Globus pallidus (tissue), 1 donor: ENCODE measurements at regions not wholly inside any gene's neighbourhood (a gene's known extent, or its start where the extent isn't known, plus 50 kb on each side); places are given as distances from the start of the nearest gene placed in this dataset.
"Not testable (repeated sequence)": the region's sequence is repeated elsewhere in the genome, so short reads cannot be mapped to it uniquely, and the experiment has no call there.

Experiments
- DNase-seq: peaks from one replicate; pipeline ENCODE4 v3.0.0-alpha.2; 2015; ENCODE audit warnings: low spot score

DNA sequence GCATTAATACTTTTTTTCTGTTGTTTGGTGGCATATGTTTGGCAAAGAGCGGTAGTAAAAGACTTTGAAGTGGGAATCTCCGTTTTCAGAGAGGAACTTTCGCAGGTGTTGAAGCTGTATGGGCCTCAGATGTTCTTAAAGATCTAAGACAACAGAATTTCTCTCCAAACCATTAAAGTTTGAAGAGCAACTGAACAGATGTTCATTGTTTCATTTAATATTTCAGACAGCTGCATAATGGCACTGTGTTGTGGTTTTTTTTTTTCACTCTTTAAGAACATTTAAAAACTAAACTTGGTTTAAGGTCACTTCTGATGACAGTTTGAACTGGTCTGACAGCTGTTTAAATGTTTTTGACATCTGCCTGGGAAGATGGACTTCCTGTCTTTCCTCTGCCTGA, 882.7 kb upstream of the PCDH10 start:
- DNase-seq, result no peak

DNA sequence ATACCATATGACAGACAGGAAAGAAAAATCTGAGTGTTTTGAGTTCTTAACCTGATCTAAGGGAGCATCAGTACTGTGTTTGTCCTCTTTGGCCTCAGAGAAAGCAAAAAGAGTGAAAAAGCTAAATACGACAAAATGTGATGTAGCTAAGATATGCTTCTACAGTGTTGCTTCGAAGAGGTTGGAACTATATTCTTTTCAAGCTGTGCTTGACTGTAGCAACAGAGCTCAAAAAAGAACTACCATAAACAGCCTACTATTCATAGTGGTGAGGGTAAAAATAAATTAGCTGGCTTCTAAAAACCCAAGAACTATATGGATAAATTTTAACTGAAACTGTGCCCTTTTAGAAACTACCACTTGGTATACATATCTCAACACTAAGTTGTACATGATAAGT, 881.8 kb upstream of the PCDH10 start:
- no peak for DNase-seq

DNA sequence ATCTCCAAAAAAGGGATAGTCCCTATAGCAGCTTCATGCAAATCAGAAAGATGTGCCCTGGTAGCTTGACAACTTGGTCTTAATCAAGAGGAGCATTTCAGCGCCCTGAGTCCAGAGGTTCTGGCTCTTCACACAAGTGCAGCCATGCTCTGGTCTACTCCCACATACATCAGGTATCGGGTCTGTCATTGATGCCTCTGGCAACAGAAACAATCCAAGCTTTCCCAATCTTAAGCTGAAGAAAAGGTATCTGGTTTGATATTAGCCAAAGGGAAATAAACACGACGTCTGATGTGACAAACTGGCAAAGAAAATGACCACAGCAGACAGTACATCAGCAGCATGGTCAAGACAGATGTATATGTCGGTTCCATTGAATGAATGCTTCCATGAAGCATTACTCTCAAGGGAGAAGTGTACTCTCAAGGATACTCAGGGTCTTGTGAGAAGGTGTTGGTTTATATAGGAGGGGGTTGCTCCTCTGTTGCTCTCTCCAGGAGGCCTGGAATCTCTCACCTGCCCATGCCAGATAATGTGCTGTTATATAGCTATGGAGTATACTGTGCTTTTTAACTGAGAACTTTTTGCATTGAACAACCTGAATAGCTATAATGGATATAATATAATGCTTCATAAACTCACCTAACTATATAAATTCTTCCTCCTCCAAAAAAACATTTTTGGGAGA, 879.6 kb upstream of the PCDH10 start:
- no peak for DNase-seq

DNA sequence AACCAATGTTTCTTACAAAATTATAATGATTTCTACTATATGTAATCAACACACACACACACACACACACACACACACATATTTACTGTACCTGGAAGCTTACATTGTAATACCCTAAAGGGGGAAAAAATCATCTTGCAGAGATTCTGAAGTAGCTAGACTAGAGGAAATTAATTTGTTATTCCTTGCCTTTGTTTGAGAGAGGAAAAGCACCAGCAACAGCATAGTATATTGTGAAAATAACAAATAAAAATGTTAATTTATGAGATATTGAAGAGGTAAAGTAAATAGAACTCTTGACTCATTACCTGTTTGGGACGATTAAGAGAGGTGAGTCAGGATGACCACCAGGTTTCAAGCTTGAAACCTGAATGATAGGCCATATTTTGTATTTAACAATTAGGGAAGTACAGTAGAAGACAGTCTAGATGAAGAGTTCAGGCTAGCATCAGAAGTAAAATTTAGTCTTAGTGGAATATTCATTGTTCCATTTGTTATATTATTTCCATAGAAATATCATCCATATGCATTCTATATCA, 873.4 kb upstream of the PCDH10 start:
- no peak for DNase-seq

DNA sequence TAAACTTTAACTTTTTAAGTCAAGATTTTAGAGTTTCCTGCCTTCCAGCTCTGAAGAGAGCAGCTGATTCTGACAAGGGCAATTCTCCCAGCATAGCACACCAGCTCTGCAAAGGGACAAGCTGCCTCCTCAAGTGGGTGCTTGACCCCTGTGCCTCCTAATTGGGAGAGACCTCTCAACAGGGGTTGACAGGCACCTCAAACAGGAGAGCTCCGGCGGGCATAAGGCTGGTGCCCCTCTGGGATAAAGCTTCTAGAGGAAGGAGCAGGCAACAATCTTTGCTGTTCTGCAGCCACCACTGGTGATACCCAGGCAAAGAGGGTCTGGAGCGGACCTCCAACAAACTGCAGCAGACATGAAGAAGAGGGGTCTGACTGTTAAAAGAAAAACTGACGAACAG, 872.9 kb upstream of the PCDH10 start:
- no peak for DNase-seq

DNA sequence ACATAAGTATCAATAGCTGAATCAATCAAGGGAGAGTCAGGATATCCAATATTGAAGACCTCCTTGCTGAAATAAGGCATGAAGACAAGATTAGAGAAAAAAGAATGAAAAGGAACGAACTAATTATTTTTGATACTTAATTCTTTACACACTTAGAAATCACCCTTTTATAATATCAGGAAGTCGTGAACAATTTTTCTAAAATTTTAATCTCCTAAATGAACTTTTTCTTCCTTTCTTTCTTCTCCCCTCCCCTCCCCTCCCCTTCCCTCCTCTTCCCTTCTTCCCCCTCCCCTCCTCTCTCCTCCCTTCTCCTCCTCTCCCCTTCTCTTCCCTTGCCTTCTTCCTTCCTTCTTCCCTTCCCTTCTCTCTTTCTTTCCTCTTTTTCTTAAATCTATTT, 872.1 kb upstream of the PCDH10 start:
- DNase-seq, result no peak

DNA sequence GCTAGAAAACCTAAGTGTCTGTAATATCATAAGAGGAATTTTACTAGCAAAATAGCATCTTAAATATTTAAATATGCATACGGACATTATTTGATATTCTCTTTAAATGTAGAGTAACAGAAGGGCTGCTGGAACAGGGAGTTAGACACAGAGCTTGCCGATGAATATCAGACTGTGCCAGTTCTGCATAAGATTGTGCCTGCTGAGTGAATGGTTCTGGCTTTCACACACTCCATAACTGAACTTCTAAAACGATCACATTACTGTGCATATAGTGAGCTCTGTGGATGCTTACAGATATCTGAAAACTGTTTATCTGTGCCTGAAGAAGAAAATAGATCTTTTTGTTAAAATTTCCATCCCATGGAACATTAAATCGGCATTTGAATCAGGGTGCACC, 867.4 kb upstream of the PCDH10 start:
- no peak for DNase-seq

DNA sequence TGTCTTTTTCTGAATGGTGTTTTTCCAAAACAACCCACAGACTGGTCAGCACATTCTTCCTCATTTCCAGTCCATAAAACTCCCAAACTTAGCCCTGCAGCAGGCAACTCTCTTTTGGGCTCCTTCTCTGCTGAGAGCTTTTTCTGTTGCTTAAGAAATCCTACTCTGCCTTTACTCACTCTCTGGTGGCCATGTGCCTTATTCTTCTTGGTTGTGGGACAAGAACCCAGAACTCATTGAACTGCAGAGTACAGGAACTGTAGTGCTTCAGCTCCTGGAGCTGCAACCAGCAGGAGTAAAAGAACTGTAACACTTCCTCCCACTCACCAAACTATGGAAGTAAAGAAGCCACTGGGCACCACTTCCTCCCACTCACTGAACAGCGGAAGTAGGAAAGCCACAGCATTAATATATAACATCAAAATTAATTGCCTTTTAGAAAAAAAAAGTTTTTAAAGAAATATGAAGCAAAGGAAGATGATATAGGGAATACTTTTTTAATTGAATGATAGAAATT, 864.1 kb upstream of the PCDH10 start:
- DNase-seq, result no peak

DNA sequence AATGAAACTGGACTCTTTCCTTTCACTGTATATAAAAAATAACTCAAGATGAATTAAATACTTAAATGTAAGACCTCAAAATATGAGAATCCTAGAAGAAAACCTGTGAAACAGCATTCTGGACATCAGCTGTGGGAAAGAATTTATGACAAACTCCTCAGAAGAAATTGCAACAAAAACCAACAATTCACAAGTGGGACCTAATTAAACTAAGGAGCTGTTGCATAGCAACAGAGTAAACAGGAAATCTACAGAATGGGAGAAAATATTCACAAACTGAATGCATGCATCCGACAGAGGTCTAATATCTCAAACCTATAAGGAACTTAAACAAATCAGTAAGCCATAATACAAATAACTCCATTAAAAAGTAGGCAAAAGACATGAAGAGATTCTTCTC, 851.7 kb upstream of the PCDH10 start:
- DNase-seq, result no peak

DNA sequence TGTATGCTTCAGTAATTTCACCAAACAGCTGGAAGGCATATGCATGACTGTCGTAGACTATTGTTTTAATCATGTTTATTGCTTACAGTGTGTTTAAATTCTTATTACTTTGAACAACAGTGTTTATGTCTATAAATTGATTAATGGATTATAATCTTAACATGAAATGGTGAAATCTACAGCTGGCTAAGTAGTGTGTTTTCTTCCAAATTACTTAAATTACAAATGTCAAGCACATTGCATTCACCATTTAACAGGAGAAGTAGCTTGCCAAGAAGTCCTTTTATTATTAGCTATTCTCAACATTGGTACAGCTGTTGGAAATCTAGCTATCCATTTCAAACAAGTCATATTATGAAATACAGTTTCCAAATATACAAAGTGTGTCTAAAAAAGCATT, 849.3 kb upstream of the PCDH10 start:
- no peak for DNase-seq

DNA sequence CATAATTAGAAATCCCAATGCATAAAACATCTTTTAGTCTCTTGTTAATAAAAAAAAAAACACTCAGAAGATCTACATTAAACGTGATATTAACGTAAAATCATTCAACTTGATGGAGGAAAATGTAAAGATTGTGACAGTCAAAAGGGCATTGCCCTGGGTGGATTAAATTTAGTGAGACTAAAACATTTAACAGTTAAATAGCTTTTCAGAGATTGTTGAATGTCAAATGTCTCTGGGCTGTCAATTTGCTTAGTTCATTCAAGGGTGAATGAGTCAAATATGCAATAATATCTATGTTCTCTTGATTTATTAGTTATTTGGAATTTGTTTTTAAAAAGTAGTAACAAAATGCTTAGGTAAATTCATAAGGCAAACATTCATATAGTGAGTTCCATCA, 836.6 kb upstream of the PCDH10 start:
- no peak for DNase-seq

DNA sequence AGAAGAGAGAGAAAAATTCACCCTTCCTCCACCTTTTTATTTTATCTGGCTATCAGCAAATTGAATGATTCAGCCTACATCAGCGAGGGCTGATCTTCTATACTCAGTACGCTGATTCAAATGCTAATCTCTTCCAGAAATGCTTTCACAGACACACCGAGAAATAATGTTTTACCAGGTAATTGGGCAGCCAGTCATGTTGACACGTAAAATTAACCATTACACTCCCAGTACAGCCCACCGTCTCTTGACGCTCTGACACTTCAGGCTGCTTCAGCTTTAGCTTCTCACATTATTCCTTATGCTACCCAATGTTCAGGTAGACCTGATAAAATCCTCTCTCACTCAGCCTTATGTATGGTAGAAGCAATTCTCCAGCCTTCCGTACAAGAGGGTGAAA, 835.2 kb upstream of the PCDH10 start:
- no peak for DNase-seq

DNA sequence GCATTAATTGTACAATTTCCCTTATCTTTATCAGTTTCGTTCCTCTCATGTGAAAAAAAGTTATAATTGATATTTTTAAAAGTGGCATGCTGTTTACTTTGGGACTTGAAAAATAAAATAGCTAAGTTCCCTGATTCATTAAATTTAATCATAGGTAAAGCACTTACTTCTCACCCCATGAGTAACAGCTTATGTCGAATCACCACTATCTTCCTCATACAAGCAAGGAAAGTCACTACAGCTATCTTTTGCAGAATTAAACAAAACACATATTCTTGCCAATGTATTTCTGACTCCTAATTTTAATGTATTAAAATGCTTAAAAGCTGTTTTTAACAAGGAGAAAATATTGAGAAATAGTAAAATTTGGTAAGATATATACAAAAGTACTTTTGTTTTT, 832.4 kb upstream of the PCDH10 start:
- no peak for DNase-seq

DNA sequence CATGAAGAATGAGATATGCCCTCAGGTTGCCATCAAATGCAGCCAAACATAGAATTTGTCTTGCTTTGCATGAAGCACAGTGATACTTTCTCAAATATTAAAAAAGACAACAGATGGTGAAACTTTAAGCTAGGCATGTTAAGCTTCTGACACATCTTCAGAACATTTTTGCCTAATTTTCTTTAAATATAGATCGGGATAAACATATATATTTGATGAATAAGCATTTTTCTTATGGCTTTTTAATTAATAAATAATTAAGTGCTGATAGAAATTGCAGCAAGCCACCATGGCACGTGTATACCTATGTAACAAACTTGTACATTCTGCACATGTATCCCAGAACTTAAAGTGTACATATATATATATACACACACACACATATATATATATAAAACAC, 831.2 kb upstream of the PCDH10 start:
- DNase-seq, result no peak

DNA sequence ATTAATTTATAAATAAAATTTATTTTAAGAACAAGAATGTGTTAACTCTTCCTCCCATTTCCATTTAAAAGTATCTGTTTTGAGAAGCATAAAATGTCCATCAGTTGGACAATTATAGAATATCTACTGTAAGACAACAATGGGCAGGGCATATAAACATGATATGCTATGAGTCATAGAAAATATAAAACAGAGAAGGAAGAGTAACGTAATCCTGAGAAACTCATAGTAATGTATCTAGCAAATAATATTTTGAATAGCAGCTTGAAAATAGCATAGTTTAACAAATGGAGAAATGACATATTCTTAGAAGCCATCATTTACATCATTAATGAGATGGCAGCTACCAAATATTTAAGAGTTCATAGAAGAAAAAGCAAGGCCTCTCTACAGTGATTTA, 820.3 kb upstream of the PCDH10 start:
- no peak for DNase-seq

DNA sequence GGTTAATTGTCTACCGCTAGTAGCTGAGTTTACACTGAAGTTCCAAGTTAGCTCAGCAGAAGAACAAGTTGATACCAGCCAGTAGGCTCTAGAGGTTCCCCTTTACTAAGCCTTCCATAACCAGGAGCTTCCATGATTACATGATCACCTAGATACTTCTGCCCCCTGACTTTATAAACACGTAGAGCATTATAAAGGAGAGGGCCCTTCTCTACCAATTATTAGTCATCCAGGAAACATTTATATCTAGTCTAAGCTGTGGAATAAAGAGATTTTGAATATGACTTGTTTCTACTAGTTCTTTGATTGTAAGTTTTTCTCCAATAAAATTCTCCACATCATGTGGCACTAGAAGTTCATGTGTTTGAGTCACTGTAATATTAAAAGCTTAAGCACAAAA, 818.1 kb upstream of the PCDH10 start:
- no peak for DNase-seq

DNA sequence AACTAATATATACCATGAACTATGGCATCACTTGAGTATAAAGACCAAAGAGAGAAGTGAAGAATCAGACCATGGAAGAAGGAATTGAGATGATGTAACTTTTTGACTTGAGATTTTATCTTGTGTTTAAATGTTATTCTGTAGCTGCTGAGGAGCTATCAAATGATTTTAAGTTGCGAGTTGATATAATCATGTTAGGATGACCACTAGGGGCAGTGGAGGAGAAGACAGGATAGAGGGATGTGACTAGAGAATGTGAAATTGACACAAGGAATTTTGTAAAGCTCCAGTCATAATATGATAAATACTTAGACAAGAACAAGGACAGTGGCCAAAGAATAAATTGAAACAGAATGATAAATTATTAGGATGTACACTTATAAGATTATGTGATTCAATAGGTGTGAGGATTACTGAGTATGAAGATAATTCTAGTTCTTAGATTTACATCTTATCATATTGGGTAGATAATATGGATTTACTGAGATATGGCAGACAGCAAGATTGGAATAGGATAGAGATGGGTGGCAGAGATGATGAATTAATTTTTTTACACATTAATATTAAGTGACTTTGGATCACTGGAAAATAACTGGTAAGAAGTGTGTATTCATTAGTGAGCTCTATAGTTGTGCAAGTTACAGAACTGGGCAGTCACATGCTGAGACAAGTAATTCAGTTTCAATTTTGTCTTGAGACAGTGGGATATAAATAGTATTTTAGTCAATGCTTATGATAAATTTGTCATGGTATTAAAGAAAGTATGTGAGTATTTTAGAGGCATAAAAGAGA, 816.0 kb upstream of the PCDH10 start:
- no peak for DNase-seq

DNA sequence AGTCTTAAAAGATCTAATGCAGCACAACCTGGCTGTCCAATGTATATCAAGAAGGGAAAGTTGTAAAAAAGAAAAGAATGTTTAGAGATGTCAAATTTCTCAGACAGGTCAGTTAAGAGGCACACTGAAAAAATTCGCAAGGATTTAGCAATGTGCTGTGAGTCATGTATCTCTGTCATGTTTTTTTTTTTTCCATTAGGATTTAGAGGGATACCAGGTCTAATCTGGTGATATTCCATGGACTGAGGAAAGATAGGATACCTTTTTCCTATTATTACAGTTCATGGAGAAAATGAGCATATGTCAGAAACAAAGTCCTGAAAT, 815.4 kb upstream of the PCDH10 start:
- DNase-seq, result no peak

DNA sequence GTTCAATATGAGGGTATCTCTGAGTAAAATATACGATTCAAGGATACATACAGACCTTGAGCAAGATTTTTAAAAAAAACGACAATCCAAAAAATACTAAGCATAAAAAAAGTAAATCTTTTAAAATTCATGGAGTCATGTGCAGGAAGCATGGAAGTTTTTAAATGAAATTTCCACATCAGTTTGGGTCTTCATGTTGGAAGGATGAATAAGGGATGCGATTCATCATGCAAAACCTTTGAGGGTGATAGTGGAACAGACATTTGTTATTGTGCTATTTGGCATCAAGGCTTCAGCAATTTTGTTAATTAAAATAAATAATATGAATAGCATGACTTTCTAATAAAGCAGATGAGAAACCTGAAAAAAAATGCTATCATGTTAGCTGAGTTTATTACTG, 815.0 kb upstream of the PCDH10 start:
- DNase-seq, result no peak

DNA sequence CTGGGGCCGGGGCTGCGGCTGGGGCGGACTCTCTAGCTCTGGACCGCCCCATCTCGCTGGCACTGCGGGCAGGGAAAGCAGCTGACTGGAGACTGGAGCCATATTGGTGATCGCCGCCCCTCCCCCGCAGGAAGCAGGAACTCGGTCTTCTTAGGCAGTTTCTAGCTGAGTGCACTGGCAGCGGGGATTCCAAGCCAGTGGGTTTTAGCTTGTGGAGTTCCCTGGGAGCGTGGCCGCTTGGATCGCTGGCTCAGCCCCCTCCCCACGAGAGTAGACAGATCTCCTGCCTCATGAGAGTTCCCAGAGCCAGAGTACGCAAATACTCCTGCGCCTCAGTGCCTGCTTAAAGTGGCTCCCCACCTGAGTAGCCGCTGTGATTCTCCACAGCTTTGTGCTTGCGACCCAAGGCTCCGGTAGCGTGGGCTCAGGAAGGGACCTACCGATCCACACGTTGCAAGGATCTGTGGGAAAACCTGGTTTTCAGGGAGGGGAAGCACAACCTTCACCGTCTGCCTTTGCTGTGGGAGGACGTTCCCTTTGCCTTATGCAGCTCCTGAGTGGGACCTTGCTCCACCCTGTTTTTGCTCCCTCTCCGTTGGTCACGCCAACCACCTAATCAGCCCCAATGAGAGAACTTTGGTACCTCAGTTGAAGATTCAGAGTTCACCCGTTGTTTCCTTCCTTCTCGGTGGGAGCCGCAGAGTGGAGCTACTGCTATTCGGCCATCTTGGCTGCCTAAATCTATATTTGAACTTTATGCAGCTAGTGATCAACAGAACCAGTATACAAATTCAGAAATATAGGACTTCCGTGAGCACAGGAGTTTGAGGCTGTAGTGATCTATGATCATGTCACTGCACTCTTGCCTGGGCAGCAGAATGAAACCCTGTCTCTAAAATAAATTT, 803.9 kb upstream of the PCDH10 start:
- no peak for DNase-seq

DNA sequence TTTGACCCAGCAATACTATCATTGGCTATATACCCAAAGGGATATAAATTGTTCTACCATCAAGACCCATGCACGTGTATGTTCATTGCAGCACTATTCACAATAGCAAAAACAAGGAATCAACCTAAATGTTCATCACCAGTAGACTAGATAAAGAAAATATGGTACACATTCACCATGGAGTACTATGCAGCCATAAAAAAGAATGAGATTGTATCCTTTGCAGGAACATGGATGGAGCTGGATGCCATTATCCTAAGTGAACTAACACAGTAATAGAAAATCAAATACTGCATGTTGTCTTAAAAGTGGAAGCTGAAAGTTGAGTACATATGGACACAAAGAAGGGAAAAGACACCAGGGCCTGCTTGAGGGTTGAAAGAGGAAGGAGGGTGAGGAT, 803.1 kb upstream of the PCDH10 start:
- no peak for DNase-seq

DNA sequence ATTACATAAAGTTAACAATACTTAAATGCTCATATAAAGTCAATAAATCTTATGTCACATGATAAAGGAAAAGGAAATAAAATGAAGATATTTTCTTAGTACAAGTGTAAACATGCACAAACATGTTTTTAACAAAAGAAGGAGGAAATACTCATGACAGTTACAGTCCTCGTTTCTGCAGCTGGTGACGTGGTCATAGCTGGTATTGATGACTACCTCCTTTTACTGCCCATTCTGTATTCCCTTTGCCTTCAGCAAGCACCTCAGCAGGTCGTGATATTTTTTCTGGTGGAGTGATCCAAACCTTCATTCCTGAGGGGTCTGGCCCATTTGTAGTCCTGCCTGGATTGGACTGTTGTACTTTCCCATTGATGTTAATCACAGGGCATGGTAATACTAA, 797.5 kb upstream of the PCDH10 start:
- not testable (repeated sequence) for DNase-seq

DNA sequence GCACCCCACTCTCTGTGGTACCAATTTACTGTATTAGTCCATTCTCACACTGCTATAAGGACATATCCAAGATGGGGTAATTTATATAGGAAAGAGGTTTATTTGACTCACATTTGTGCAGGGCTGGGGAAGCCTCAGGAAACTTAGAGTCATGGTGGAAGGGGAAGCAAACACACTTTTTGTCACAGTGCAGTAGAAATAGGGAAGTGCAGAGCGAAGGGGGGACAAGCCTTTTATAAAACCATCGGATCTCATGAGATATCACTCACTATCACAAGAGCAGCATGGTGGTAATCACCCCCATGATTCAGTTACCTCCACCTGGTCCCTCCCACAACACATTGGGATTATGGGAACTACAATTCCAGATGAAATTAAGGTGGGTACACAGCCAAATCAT, 766.9 kb upstream of the PCDH10 start:
- no peak for DNase-seq
